SK-N-SH treated with all-trans-retinoic acid at 6 μM for 48 hours (cell line): ENCODE measurements at regions not wholly inside any gene's neighbourhood (a gene's known extent, or its start where the extent isn't known, plus 50 kb on each side); places are given as distances from the start of the nearest gene placed in this dataset.

Experiments
- ARNTL ChIP-seq: fragments of 450-650 bp; formaldehyde crosslinking; IDR thresholded peaks from 2 replicates; pipeline ENCODE4 v1.5.0; 2020; ENCODE audit warnings: low read depth, mild to moderate bottlenecking, moderate library complexity, borderline replicate concordance
- BACH2 ChIP-seq: fragments of 250-450 bp; sonication (Bioruptor Pico); IDR thresholded peaks from 2 replicates; pipeline ENCODE4 v1.9.0; 2021; ENCODE audit warnings: mild to moderate bottlenecking, borderline replicate concordance
- ISL1 ChIP-seq: fragments of 250-450 bp; sonication (Bioruptor Pico); IDR thresholded peaks from 2 replicates; pipeline ENCODE4 v2.1.2; 2022; ENCODE audit warnings: mild to moderate bottlenecking, moderate library complexity
- OSR1 ChIP-seq: fragments of 250-450 bp; sonication (Bioruptor Pico); IDR thresholded peaks from 2 replicates; pipeline ENCODE4 v1.8.0; 2022; ENCODE audit warnings: moderate library complexity, mild to moderate bottlenecking, inconsistent platforms
- PATZ1 ChIP-seq: fragments of 250-450 bp; sonication (Bioruptor Pico); IDR thresholded peaks from 2 replicates; pipeline ENCODE4 v1.8.0; 2020; ENCODE audit warnings: mild to moderate bottlenecking, moderate library complexity, borderline replicate concordance
- PPARA ChIP-seq: fragments of 250-450 bp; sonication (Bioruptor Pico); IDR thresholded peaks from 2 replicates; pipeline ENCODE4 v1.5.0; 2020; ENCODE audit warnings: mild to moderate bottlenecking, borderline replicate concordance
- TCF4 ChIP-seq: fragments of 250-450 bp; sonication (Bioruptor Pico); IDR thresholded peaks from 2 replicates; pipeline ENCODE4 v1.8.0; 2021; ENCODE audit warnings: mild to moderate bottlenecking, moderate library complexity, borderline replicate concordance
- TSHZ2 ChIP-seq: fragments of 250-450 bp; sonication (Bioruptor Pico); IDR thresholded peaks from 2 replicates; pipeline ENCODE4 v1.5.0; 2020; ENCODE audit warnings: mild to moderate bottlenecking, moderate library complexity
- ZC3H10 ChIP-seq: fragments of 250-450 bp; sonication (Bioruptor Pico); IDR thresholded peaks from 2 replicates; pipeline ENCODE4 v1.5.1; 2021; ENCODE audit warnings: mild to moderate bottlenecking, moderate library complexity
- ZNF70 ChIP-seq: fragments of 450-650 bp; formaldehyde crosslinking; IDR thresholded peaks from 2 replicates; pipeline ENCODE4 v1.5.0; 2020; ENCODE audit warnings: mild to moderate bottlenecking, moderate library complexity
- ZNF8 ChIP-seq: fragments of 450-650 bp; formaldehyde crosslinking; IDR thresholded peaks from 2 replicates; pipeline ENCODE4 v1.5.0; 2020; ENCODE audit warnings: mild to moderate bottlenecking, moderate library complexity
- TF ChIP-seq, protein P1 (sequence below): fragments of 250-450 bp; sonication (Bioruptor Pico); IDR thresholded peaks from 2 replicates; pipeline ENCODE4 v1.5.1; 2021; ENCODE audit warnings: mild to moderate bottlenecking, moderate library complexity

DNA sequence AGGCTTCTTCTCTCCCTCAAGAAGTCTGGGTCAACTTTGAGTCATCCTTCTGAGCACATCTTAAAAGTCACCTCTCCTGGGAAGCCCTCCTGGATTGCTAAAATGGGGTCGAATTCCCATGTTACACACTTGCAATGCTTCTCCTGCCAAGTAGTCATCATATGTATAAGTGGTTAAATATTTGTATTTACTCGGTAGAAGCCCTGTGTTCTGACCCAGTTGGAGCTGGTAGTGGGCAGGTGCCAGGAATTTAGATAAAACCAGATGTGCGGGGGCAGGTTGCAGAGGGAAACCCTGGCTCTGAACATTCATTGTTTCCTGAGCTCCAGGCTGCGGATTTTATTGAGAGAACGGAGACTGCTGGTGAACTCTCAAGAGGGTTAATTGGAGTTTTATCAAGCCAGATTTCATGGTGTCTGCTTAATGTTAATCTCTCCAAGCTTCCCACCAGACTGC is 52.8 kb upstream of the RPL11 start:
- TF ChIP-seq PATZ1 (CRISPR knock-in tag) (no peak), TSHZ2 (no peak), OSR1 (CRISPR knock-in tag) (no peak), TCF4 (CRISPR knock-in tag) (peak; percentile 48; the same call in 1 of the 2 replicates), ZC3H10 (CRISPR knock-in tag) (no peak), ZNF70 (CRISPR knock-in tag) (no peak), PPARA (CRISPR knock-in tag) (no peak), ISL1 (CRISPR knock-in tag) (no peak), ARNTL (CRISPR knock-in tag) (no peak), ZNF8 (CRISPR knock-in tag) (no peak), BACH2 (CRISPR knock-in tag) (no peak)
- TF ChIP-seq, protein P1, sequence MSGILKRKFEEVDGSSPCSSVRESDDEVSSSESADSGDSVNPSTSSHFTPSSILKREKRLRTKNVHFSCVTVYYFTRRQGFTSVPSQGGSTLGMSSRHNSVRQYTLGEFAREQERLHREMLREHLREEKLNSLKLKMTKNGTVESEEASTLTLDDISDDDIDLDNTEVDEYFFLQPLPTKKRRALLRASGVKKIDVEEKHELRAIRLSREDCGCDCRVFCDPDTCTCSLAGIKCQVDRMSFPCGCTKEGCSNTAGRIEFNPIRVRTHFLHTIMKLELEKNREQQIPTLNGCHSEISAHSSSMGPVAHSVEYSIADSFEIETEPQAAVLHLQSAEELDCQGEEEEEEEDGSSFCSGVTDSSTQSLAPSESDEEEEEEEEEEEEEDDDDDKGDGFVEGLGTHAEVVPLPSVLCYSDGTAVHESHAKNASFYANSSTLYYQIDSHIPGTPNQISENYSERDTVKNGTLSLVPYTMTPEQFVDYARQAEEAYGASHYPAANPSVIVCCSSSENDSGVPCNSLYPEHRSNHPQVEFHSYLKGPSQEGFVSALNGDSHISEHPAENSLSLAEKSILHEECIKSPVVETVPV (CRISPR knock-in tag): no peak
